ENCODE measurements at regions not wholly inside any gene's neighbourhood (a gene's known extent, or its start where the extent isn't known, plus 50 kb on each side); places are given as distances from the start of the nearest gene placed in this dataset.

- TF ChIP-seq POLR2A (IDR thresholded peaks at IDR 0.05; ENCODE audit: low read depth, low read length) (no peak), FOS (IDR thresholded peaks at IDR 0.05; ENCODE audit: borderline replicate concordance, insufficient read depth, low read length) (no peak), MAX (IDR thresholded peaks at IDR 0.05; ENCODE audit: insufficient read depth, insufficient read length) (no peak), MYC (IDR thresholded peaks at IDR 0.05; ENCODE audit: low read depth, low read length) (no peak), CTCF (IDR thresholded peaks at IDR 0.05; ENCODE audit: extremely low read depth in 1 of 2, insufficient read depth in 1 of 2, low read depth in 1 of 2, low read length in 2 of 2) (no peak), EZH2 (IDR thresholded peaks at IDR 0.05; ENCODE audit: borderline replicate concordance, low read depth, low read length, severe bottlenecking) (no peak), JUN (IDR thresholded peaks at IDR 0.05; ENCODE audit: borderline replicate concordance, insufficient read depth, insufficient read length, low read depth) (no peak), POLR2AphosphoS5 (IDR thresholded peaks at IDR 0.05; ENCODE audit: insufficient read depth, low read depth, low read length) (no peak), GATA2 (IDR thresholded peaks at IDR 0.05; ENCODE audit: insufficient read depth, insufficient read length, low read depth, low read length) (no peak)
- H3K27me3 ChIP-seq (ENCODE audit: control insufficient read depth in 2 of 2, insufficient read depth in 2 of 2, low read length in 2 of 2), result no peaks in the 10 kb centered on the region
- BruUV-seq (replicated peaks), result no TSS peak
- no peak overlapping the region for H3K27ac ChIP-seq (ENCODE audit: insufficient read depth, low read depth, low read length)
- H3K79me2 ChIP-seq (ENCODE audit: control insufficient read depth, insufficient read depth, low read length), result no peaks in the 10 kb centered on the region
- H3K4me3 ChIP-seq (replicated peaks in 1 of 3; ENCODE audit: insufficient read depth in 1 of 3, low read depth in 1 of 3, low read length in 3 of 3), result no peak overlapping the region
- FAIRE-seq, result no peak
- CTCF ChIA-PET, result no interaction called here
- H3K4me1 ChIP-seq (ENCODE audit: control insufficient read depth, extremely low read depth, insufficient read depth, low read length), result no peaks in the 10 kb centered on the region
- POLR2A ChIA-PET, result no interaction called here
- intact Hi-C loops (cut with micrococcal nuclease) (no loop called here), dilution Hi-C loops (cut with MboI; ENCODE audit: extremely low pct_ligation_motif_present, low sequenced_read_pairs) (no loop called here)
- H4K20me1 ChIP-seq (replicated peaks; ENCODE audit: control insufficient read depth, extremely low read depth, insufficient read depth, low read length), result no peaks in the 10 kb centered on the region
- H3K9me1 ChIP-seq (replicated peaks; ENCODE audit: control insufficient read depth, extremely low read depth, insufficient read depth, low read length), result no peaks in the 10 kb centered on the region
- no peak for DNase-seq (ENCODE audit: low read depth, low spot score)
- no peaks in the 10 kb centered on the region for H3K36me3 ChIP-seq (ENCODE audit: control insufficient read depth in 2 of 2, extremely low read depth in 1 of 2, insufficient read depth in 2 of 2, low read length in 2 of 2)
- no peaks in the 10 kb centered on the region for H3K9me3 ChIP-seq (replicated peaks; ENCODE audit: control insufficient read depth, insufficient read depth, low read length)
- no peak overlapping the region for H2AFZ ChIP-seq (ENCODE audit: low read depth, low read length)
- H3K9ac ChIP-seq (replicated peaks; ENCODE audit: extremely low read depth, insufficient read depth, low read length), result no peak overlapping the region
- no peak overlapping the region for H3K4me2 ChIP-seq (ENCODE audit: insufficient read depth, low read length)
Observed at GRCh38 chr7:79668292-79668691, 214.8 kb upstream of the MAGI2 start.

Data from endothelial cell of umbilical vein (primary cell).